CD14-positive monocyte (primary cell): ENCODE measurements at regions not wholly inside any gene's neighbourhood (a gene's known extent, or its start where the extent isn't known, plus 50 kb on each side); places are given as distances from the start of the nearest gene placed in this dataset.

Experiments used
- DNase-seq, 3 donors: peaks; one replicate each; pipeline ENCODE4 v3.0.0-alpha.2; 2011 to 2022
- H2AFZ ChIP-seq: 2 replicates; pipeline ENCODE4 v1.6.0; 2012; ENCODE audit warnings: mild to moderate bottlenecking, low read depth, low read length, inconsistent platforms; ENCODE audit not compliant: insufficient read depth, poor library complexity, severe bottlenecking
- H3K27ac ChIP-seq, 2 donors: 1 replicate in 1 of 2; 2 replicates in 1 of 2; pipeline ENCODE4 v1.5.1; 2012 to 2013; ENCODE audit warnings: low read length in 2 of 2, control low read depth in 1 of 2, inconsistent platforms in 1 of 2, low read depth in 1 of 2, mild to moderate bottlenecking in 1 of 2
- H3K27me3 ChIP-seq, 2 donors: one replicate each; pipeline versions ENCODE4 v1.6.0 to v1.6.1; 2011 to 2013; ENCODE audit warnings: low read length in 2 of 2; ENCODE audit not compliant: control insufficient read depth in 2 of 2, insufficient read depth in 2 of 2
- H3K36me3 ChIP-seq, 2 donors: replicated peaks in 1 of 2; 1 replicate in 1 of 2; 2 replicates in 1 of 2; pipeline versions ENCODE4 v1.5.1 to v1.6.1; 2012 to 2013; ENCODE audit warnings: low read length in 2 of 2, control low read depth in 1 of 2, inconsistent platforms in 1 of 2, mild to moderate bottlenecking in 1 of 2; ENCODE audit not compliant: insufficient read depth in 2 of 2, control insufficient read depth in 1 of 2
- H3K4me1 ChIP-seq, 2 donors: 1 replicate in 1 of 2; 2 replicates in 1 of 2; pipeline versions ENCODE4 v1.5.1 to v1.6.1; 2012 to 2013; ENCODE audit warnings: low read length in 2 of 2, control low read depth in 1 of 2, inconsistent platforms in 1 of 2, mild to moderate bottlenecking in 1 of 2, moderate library complexity in 1 of 2; ENCODE audit not compliant: insufficient read depth in 2 of 2, control insufficient read depth in 1 of 2
- H3K4me2 ChIP-seq: replicated peaks from 2 replicates; pipeline ENCODE3; 2012; ENCODE audit warnings: low read length, moderate library complexity, mild to moderate bottlenecking; ENCODE audit not compliant: poor library complexity, severe bottlenecking; ENCODE audit errors: extremely low read depth
- H3K4me3 ChIP-seq, 3 experiments: fragments of 200-600 bp in 1 of 3; sonication (generic) in 1 of 3; replicated peaks in 1 of 3; 1 replicate in 2 of 3; 2 replicates in 1 of 3; pipeline ENCODE4 v1.5.1; 2011 to 2013; ENCODE audit warnings: low read length in 3 of 3, mild to moderate bottlenecking in 3 of 3, control low read depth in 2 of 3, low read depth in 2 of 3, inconsistent platforms in 1 of 3, moderate library complexity in 1 of 3
- H3K79me2 ChIP-seq: 2 replicates; pipeline ENCODE4 v1.6.0; 2012; ENCODE audit warnings: mild to moderate bottlenecking, control low read depth, inconsistent platforms, low read length, moderate library complexity; ENCODE audit not compliant: insufficient read depth
- H3K9ac ChIP-seq: 2 replicates; pipeline ENCODE4 v1.6.0; 2017; ENCODE audit warnings: low read length, mild to moderate bottlenecking; ENCODE audit not compliant: insufficient read depth, poor library complexity, severe bottlenecking
- H3K9me3 ChIP-seq, 2 donors: replicated peaks in 1 of 2; 1 replicate in 1 of 2; 2 replicates in 1 of 2; pipeline versions ENCODE4 v1.5.1 to v1.6.1; 2012 to 2013; ENCODE audit warnings: low read length in 2 of 2, control low read depth in 1 of 2; ENCODE audit not compliant: control insufficient read depth in 1 of 2, insufficient read depth in 1 of 2
- H4K20me1 ChIP-seq: 2 replicates; pipeline ENCODE4 v1.6.0; 2012; ENCODE audit warnings: mild to moderate bottlenecking, low read length, control low read depth, moderate library complexity; ENCODE audit not compliant: insufficient read depth
- H3K27ac Mint-ChIP-seq, 7 donors: one replicate each; pipeline ENCODE4 v1.8.0; 2020; ENCODE audit warnings: mild to moderate bottlenecking in 7 of 7, mixed read lengths in 7 of 7, moderate library complexity in 6 of 7, inconsistent platforms in 2 of 7
- H3K27me3 Mint-ChIP-seq, 3 donors: one replicate each; pipeline ENCODE4 v1.8.0; 2021 to 2022; ENCODE audit warnings: low read depth in 3 of 3, mild to moderate bottlenecking in 3 of 3, mixed read lengths in 3 of 3, moderate library complexity in 3 of 3, inconsistent platforms in 1 of 3
- H3K36me3 Mint-ChIP-seq, 2 donors: one replicate each; pipeline ENCODE4 v1.8.0; 2020; ENCODE audit warnings: mixed read lengths in 2 of 2, inconsistent platforms in 1 of 2, mild to moderate bottlenecking in 1 of 2
- H3K4me1 Mint-ChIP-seq: one replicate; pipeline ENCODE4 v1.8.0; 2020; ENCODE audit warnings: mild to moderate bottlenecking, mixed read lengths
- H3K4me3 Mint-ChIP-seq, 2 donors: one replicate each; pipeline ENCODE4 v1.8.0; 2020; ENCODE audit warnings: mild to moderate bottlenecking in 2 of 2, mixed read lengths in 2 of 2, moderate library complexity in 1 of 2
- H3K9me3 Mint-ChIP-seq, 7 donors: one replicate each; pipeline ENCODE4 v1.8.0; 2020 to 2022; ENCODE audit warnings: mixed read lengths in 7 of 7, mild to moderate bottlenecking in 6 of 7, moderate library complexity in 6 of 7, inconsistent platforms in 2 of 7
- CTCF ChIP-seq: fragments of 200-600 bp; IDR thresholded peaks from one replicate; pipeline ENCODE4 v1.8.0; 2022; ENCODE audit warnings: antibody characterized with exemption, mild to moderate bottlenecking
- WGBS: methylation state at CpG from one replicate; pipeline ENCODE4 v1.1.5; 2013; ENCODE audit warnings: missing lambda C conversion rate; ENCODE audit not compliant: insufficient coverage; 5-methylcytosine and 5-hydroxymethylcytosine counted together
- intact Hi-C, 2 donors: fragments of 100-400 bp; cut with micrococcal nuclease; formaldehyde crosslinking; loops; one replicate each; pipeline versions ENCODE4 v1.15.0 to v1.15.1; 2023

- Histone ChIP-seq H3K9ac (no peak overlapping the region), H3K4me3 (no peak overlapping the region)
- H3K27me3 Mint-ChIP-seq, result peaks cover 0 to 3% (median 2%) of the 10 kb centered on the region in 3 donors
Observed at GRCh38 chr15:87793725-87794124, 462.8 kb downstream of the NTRK3 start.

GRCh38 chr15:87792250-87793040 is 464.1 kb downstream of the NTRK3 start:
- Mint-ChIP-seq H3K27ac (no peak overlapping the region), H3K4me3 (no peak overlapping the region), H3K36me3 (no peaks in the 10 kb centered on the region), H3K4me1 (no peaks in the 10 kb centered on the region), H3K9me3 (peaks cover 0 to 15% (median 5%) of the 10 kb centered on the region in 7 donors), H3K27me3 (peaks cover 0 to 3% (median 2%) of the 10 kb centered on the region in 3 donors)
- TF ChIP-seq CTCF, result no peak
- Histone ChIP-seq H3K36me3 (no peaks in the 10 kb centered on the region), H2AFZ (no peak overlapping the region), H4K20me1 (no peaks in the 10 kb centered on the region), H3K27ac (no peak overlapping the region), H3K4me2 (no peak overlapping the region), H3K9ac (no peak overlapping the region), H3K79me2 (no peaks in the 10 kb centered on the region), H3K9me3 (no peaks in the 10 kb centered on the region), H3K4me3 (no peak overlapping the region), H3K27me3 (no peaks in the 10 kb centered on the region), H3K4me1 (no peaks in the 10 kb centered on the region)
- intact Hi-C loops, result no loop called here
- no peak for DNase-seq
- 75% methylated on average over 2 of the region's 6 CpGs for WGBS

More at GRCh38 chr15:87793725-87794124, 462.8 kb downstream of the NTRK3 start:
- no peak for DNase-seq
- Histone ChIP-seq H2AFZ (no peak overlapping the region), H3K4me1 (no peaks in the 10 kb centered on the region), H3K27me3 (no peaks in the 10 kb centered on the region), H3K27ac (no peak overlapping the region), H3K9me3 (no peaks in the 10 kb centered on the region), H3K4me2 (no peak overlapping the region), H3K36me3 (no peaks in the 10 kb centered on the region), H3K79me2 (no peaks in the 10 kb centered on the region), H4K20me1 (no peaks in the 10 kb centered on the region)
- Mint-ChIP-seq H3K4me1 (no peaks in the 10 kb centered on the region), H3K9me3 (peaks cover 0 to 15% (median 5%) of the 10 kb centered on the region in 7 donors), H3K27ac (no peak overlapping the region), H3K36me3 (no peaks in the 10 kb centered on the region), H3K4me3 (no peak overlapping the region)
- TF ChIP-seq CTCF, result no peak
- 100% methylated on average over 1 of the region's 4 CpGs for WGBS
- intact Hi-C loops, result no loop called here
